ENCODE measurements at regions not wholly inside any gene's neighbourhood (a gene's known extent, or its start where the extent isn't known, plus 50 kb on each side); places are given as distances from the start of the nearest gene placed in this dataset.

GRCh38 chr15:61401903-61402698, 173.0 kb upstream of the RORA start:
- Histone ChIP-seq H3K36me3 (ENCODE audit: insufficient read depth, low read length) (no peaks in the 10 kb centered on the region), H3K27ac (ENCODE audit: low read length) (no peak overlapping the region), H3K4me2 (ENCODE audit: low read length) (no peak overlapping the region), H3K9ac (ENCODE audit: low read length) (no peak overlapping the region), H3K4me3 (ENCODE audit: low read length) (no peak overlapping the region), H2AFZ (ENCODE audit: low read depth, low read length) (no peak overlapping the region), H3K9me3 (ENCODE audit: low read length) (no peaks in the 10 kb centered on the region), H4K20me1 (ENCODE audit: insufficient read depth) (no peaks in the 10 kb centered on the region), H3K9me2 (ENCODE audit: insufficient read depth, low read length) (no peaks in the 10 kb centered on the region), H3K79me2 (replicated peaks; ENCODE audit: insufficient read depth, low read length) (no peaks in the 10 kb centered on the region), H3F3A (ENCODE audit: insufficient read depth, low read length, poor library complexity, severe bottlenecking) (no peaks in the 10 kb centered on the region), H3K27me3 (ENCODE audit: insufficient read depth, low read depth, low read length) (no peaks in the 10 kb centered on the region)
- TF ChIP-seq CTCF (IDR thresholded peaks at IDR 0.05; ENCODE audit: poor library complexity, severe bottlenecking): no peak
- no peak for TF ChIP-seq EP300 (conservative IDR thresholded peaks at IDR 0.05; ENCODE audit: poor library complexity, severe bottlenecking)
- no peak for TF ChIP-seq POLR2AphosphoS5 (IDR thresholded peaks at IDR 0.05)
- TF ChIP-seq REST (IDR thresholded peaks at IDR 0.05; ENCODE audit: borderline replicate concordance): no peak
- TF ChIP-seq RAD21 (conservative IDR thresholded peaks at IDR 0.05): no peak
- TF ChIP-seq MXI1 (conservative IDR thresholded peaks at IDR 0.05; ENCODE audit: poor library complexity, severe bottlenecking): no peak
- no peak for TF ChIP-seq TAF1 (IDR thresholded peaks at IDR 0.05; ENCODE audit: low read depth)
- TF ChIP-seq EZH2 (IDR thresholded peaks at IDR 0.05; ENCODE audit: borderline replicate concordance, insufficient read depth, low read length, poor library complexity, severe bottlenecking): no peak
- TF ChIP-seq SMC3 (conservative IDR thresholded peaks at IDR 0.05; ENCODE audit: poor library complexity): no peak

GRCh38 chr15:61398310-61398709, 169.2 kb upstream of the RORA start:
- TF ChIP-seq TAF1 (IDR thresholded peaks at IDR 0.05; ENCODE audit: low read depth) (no peak), EP300 (conservative IDR thresholded peaks at IDR 0.05; ENCODE audit: poor library complexity, severe bottlenecking) (no peak), SMC3 (conservative IDR thresholded peaks at IDR 0.05; ENCODE audit: poor library complexity) (no peak), EZH2 (IDR thresholded peaks at IDR 0.05; ENCODE audit: borderline replicate concordance, insufficient read depth, low read length, poor library complexity, severe bottlenecking) (no peak), RAD21 (conservative IDR thresholded peaks at IDR 0.05) (no peak), POLR2AphosphoS5 (IDR thresholded peaks at IDR 0.05) (no peak), CTCF (IDR thresholded peaks at IDR 0.05; ENCODE audit: poor library complexity, severe bottlenecking) (no peak), REST (IDR thresholded peaks at IDR 0.05; ENCODE audit: borderline replicate concordance) (no peak)
- Histone ChIP-seq H3K4me3 (ENCODE audit: low read length) (no peak overlapping the region), H3K27ac (ENCODE audit: low read length) (no peak overlapping the region), H4K20me1 (ENCODE audit: insufficient read depth) (no peaks in the 10 kb centered on the region), H3K4me2 (ENCODE audit: low read length) (no peak overlapping the region), H2AFZ (ENCODE audit: low read depth, low read length) (no peak overlapping the region), H3K9me2 (ENCODE audit: insufficient read depth, low read length) (no peaks in the 10 kb centered on the region), H3K9ac (ENCODE audit: low read length) (no peak overlapping the region), H3F3A (ENCODE audit: insufficient read depth, low read length, poor library complexity, severe bottlenecking) (no peaks in the 10 kb centered on the region), H3K36me3 (ENCODE audit: insufficient read depth, low read length) (no peaks in the 10 kb centered on the region), H3K9me3 (ENCODE audit: low read length) (no peaks in the 10 kb centered on the region), H3K27me3 (ENCODE audit: insufficient read depth, low read depth, low read length) (no peaks in the 10 kb centered on the region), H3K79me2 (replicated peaks; ENCODE audit: insufficient read depth, low read length) (no peaks in the 10 kb centered on the region)

Data from neural cell (in vitro differentiated cells).